ENCODE measurements at regions not wholly inside any gene's neighbourhood (a gene's known extent, or its start where the extent isn't known, plus 50 kb on each side); places are given as distances from the start of the nearest gene placed in this dataset.

GRCh38 chr2:10183146-10183675 is 60.7 kb downstream of the RRM2 start:
- TF ChIP-seq, protein P1, sequence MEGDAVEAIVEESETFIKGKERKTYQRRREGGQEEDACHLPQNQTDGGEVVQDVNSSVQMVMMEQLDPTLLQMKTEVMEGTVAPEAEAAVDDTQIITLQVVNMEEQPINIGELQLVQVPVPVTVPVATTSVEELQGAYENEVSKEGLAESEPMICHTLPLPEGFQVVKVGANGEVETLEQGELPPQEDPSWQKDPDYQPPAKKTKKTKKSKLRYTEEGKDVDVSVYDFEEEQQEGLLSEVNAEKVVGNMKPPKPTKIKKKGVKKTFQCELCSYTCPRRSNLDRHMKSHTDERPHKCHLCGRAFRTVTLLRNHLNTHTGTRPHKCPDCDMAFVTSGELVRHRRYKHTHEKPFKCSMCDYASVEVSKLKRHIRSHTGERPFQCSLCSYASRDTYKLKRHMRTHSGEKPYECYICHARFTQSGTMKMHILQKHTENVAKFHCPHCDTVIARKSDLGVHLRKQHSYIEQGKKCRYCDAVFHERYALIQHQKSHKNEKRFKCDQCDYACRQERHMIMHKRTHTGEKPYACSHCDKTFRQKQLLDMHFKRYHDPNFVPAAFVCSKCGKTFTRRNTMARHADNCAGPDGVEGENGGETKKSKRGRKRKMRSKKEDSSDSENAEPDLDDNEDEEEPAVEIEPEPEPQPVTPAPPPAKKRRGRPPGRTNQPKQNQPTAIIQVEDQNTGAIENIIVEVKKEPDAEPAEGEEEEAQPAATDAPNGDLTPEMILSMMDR (IDR thresholded peaks at IDR 0.05; ENCODE audit: control insufficient read depth, insufficient read depth, low read depth, low read length, missing control alignments), result no peak
- no peak for DNase-seq (ENCODE audit: low read depth)
- no peak overlapping the region for H3K4me3 ChIP-seq (ENCODE audit: control insufficient read depth, low read depth, low read length)

- DNase-seq (ENCODE audit: low read depth), result no peak
- TF ChIP-seq, protein P1 (IDR thresholded peaks at IDR 0.05; ENCODE audit: control insufficient read depth, insufficient read depth, low read depth, low read length, missing control alignments), result no peak
These were observed 61.9 kb downstream of the RRM2 start for GRCh38 chr2:10184421-10184820.

GRCh38 chr2:10185046-10185445 is 62.5 kb downstream of the RRM2 start:
- TF ChIP-seq, protein P1 (IDR thresholded peaks at IDR 0.05; ENCODE audit: control insufficient read depth, insufficient read depth, low read depth, low read length, missing control alignments), result no peak
- DNase-seq (ENCODE audit: low read depth), result no peak
- H3K4me3 ChIP-seq (ENCODE audit: control insufficient read depth, low read depth, low read length), result no peak overlapping the region

More at GRCh38 chr2:10184421-10184820, 61.9 kb downstream of the RRM2 start:
- H3K4me3 ChIP-seq (ENCODE audit: control insufficient read depth, low read depth, low read length), result no peak overlapping the region

- no peak overlapping the region for H3K4me3 ChIP-seq (ENCODE audit: control insufficient read depth, low read depth, low read length)
- TF ChIP-seq, protein P1 (IDR thresholded peaks at IDR 0.05; ENCODE audit: control insufficient read depth, insufficient read depth, low read depth, low read length, missing control alignments), result no peak
- DNase-seq (ENCODE audit: low read depth), result no peak
These were observed 63.2 kb downstream of the RRM2 start for GRCh38 chr2:10185755-10186154.

GRCh38 chr2:10186868-10187535 is 64.5 kb downstream of the RRM2 start:
- TF ChIP-seq, protein P1 (IDR thresholded peaks at IDR 0.05; ENCODE audit: control insufficient read depth, insufficient read depth, low read depth, low read length, missing control alignments), result no peak
- no peak for DNase-seq (ENCODE audit: low read depth)
- no peak overlapping the region for H3K4me3 ChIP-seq (ENCODE audit: control insufficient read depth, low read depth, low read length)

- no peak overlapping the region for H3K4me3 ChIP-seq (ENCODE audit: control insufficient read depth, low read depth, low read length)
- no peak for DNase-seq (ENCODE audit: low read depth)
- TF ChIP-seq, protein P1 (IDR thresholded peaks at IDR 0.05; ENCODE audit: control insufficient read depth, insufficient read depth, low read depth, low read length, missing control alignments), result no peak
These were observed 65.1 kb downstream of the RRM2 start for GRCh38 chr2:10187661-10188060.

All from AG09309 (cell line).